Body of pancreas (tissue), 4 donors: ENCODE measurements at regions not wholly inside any gene's neighbourhood (a gene's known extent, or its start where the extent isn't known, plus 50 kb on each side); places are given as distances from the start of the nearest gene placed in this dataset.

Experiments used
- ATAC-seq: fragments of 150-250 bp; one replicate; pipeline ENCODE4 v1.9.1; 2016
- DNase-seq, 4 donors: peaks; one replicate each; pipeline ENCODE4 v3.0.0-alpha.2; 2019
- H3K27ac ChIP-seq, 4 donors: fragments of 200-600 bp; sonication (generic); 1 replicate in 3 of 4; 2 replicates in 1 of 4; pipeline versions ENCODE4 v1.5.1 to v1.6.1; 2016 to 2019; ENCODE audit warnings: mild to moderate bottlenecking in 1 of 4, mixed read lengths in 1 of 4, moderate library complexity in 1 of 4
- H3K27me3 ChIP-seq, 2 donors: fragments of 200-600 bp; sonication (generic); one replicate each; pipeline ENCODE4 v1.6.0; 2016; ENCODE audit warnings: mild to moderate bottlenecking in 1 of 2
- H3K36me3 ChIP-seq, 2 donors: fragments of 200-600 bp; sonication (generic); replicated peaks in 1 of 2; 2 replicates each; pipeline ENCODE4 v1.5.1; 2016; ENCODE audit warnings: low read depth in 2 of 2; ENCODE audit not compliant: insufficient read depth in 1 of 2
- H3K4me1 ChIP-seq: fragments of 200-600 bp; sonication (generic); one replicate; pipeline ENCODE4 v1.6.0; 2016
- H3K4me3 ChIP-seq, 2 donors: fragments of 200-600 bp; sonication (generic); 1 replicate in 1 of 2; 2 replicates in 1 of 2; pipeline ENCODE4 v1.5.1; 2016 to 2019
- H3K9me3 ChIP-seq, 3 donors: fragments of 200-600 bp; sonication (generic); 1 replicate in 2 of 3; 2 replicates in 1 of 3; pipeline ENCODE4 v1.5.1; 2016
- CTCF ChIP-seq, 7 experiments: fragments of 450-650 bp in 4 of 7; fragments of 200-600 bp in 3 of 7; sonication (generic) in 3 of 7; IDR thresholded peaks; one replicate each; pipeline ENCODE4 v1.5.1; 2016 to 2019; ENCODE audit warnings: antibody characterized with exemption in 7 of 7
- POLR2A ChIP-seq, 3 donors: fragments of 450-650 bp; IDR thresholded peaks; one replicate each; pipeline ENCODE4 v1.6.1; 2016; ENCODE audit warnings: antibody characterized with exemption in 3 of 3, mild to moderate bottlenecking in 2 of 3
- WGBS, 2 donors: methylation state at CpG; one replicate each; pipeline ENCODE4 v1.1.5; 2017; 5-methylcytosine and 5-hydroxymethylcytosine counted together
- intact Hi-C: fragments of 100-400 bp; cut with DNase I; formaldehyde crosslinking; loops from one replicate; pipeline ENCODE4 v1.15.1; 2023

GRCh38 chr11:105201166-105201565, 61.6 kb upstream of the CARD18 start:
- Histone ChIP-seq H3K4me1 (peaks cover 32% of the 10 kb centered on the region), H3K27me3 (no peaks in the 10 kb centered on the region), H3K27ac (no peak overlapping the region), H3K9me3 (no peaks in the 10 kb centered on the region), H3K36me3 (no peaks in the 10 kb centered on the region), H3K4me3 (no peak overlapping the region)
- 56% methylated on average over 5 of the region's 5 CpGs for WGBS, 2 donors
- ATAC-seq (no peak), DNase-seq (no peak)
- TF ChIP-seq POLR2A (IDR thresholded peaks at IDR 0.05), result no peak
- no peak for TF ChIP-seq CTCF (IDR thresholded peaks at IDR 0.05)
- intact Hi-C loops, result no loop called here

GRCh38 chr11:105197071-105197815, 57.7 kb upstream of the CARD18 start:
- no peak overlapping the region for H3K4me3 ChIP-seq
- H3K36me3 ChIP-seq, result no peaks in the 10 kb centered on the region
- H3K9me3 ChIP-seq, result no peaks in the 10 kb centered on the region
- H3K27ac ChIP-seq, result no peak overlapping the region
- H3K27me3 ChIP-seq, result no peaks in the 10 kb centered on the region
- ATAC-seq, result no peak
- intact Hi-C loops, result no loop called here
- no peak for DNase-seq
- 82 to 86% methylated on average over 6 of the region's 6 CpGs for WGBS, 2 donors
- H3K4me1 ChIP-seq, result peaks cover 8% of the 10 kb centered on the region
- TF ChIP-seq POLR2A (IDR thresholded peaks at IDR 0.05) (no peak), CTCF (IDR thresholded peaks at IDR 0.05) (no peak)

GRCh38 chr11:105193260-105193659, 53.7 kb upstream of the CARD18 start:
- intact Hi-C loops, result no loop called here
- no peak overlapping the region for H3K4me3 ChIP-seq
- H3K36me3 ChIP-seq, result no peaks in the 10 kb centered on the region
- H3K9me3 ChIP-seq, result no peaks in the 10 kb centered on the region
- H3K4me1 ChIP-seq, result no peaks in the 10 kb centered on the region
- H3K27ac ChIP-seq, result no peak overlapping the region
- TF ChIP-seq CTCF (IDR thresholded peaks at IDR 0.05) (no peak), POLR2A (IDR thresholded peaks at IDR 0.05) (no peak)
- DNase-seq (no peak), ATAC-seq (no peak)
- H3K27me3 ChIP-seq, result no peaks in the 10 kb centered on the region
- 90 to 95% methylated on average over 2 of the region's 2 CpGs for WGBS, 2 donors

- intact Hi-C loops, result no loop called here
- TF ChIP-seq POLR2A (IDR thresholded peaks at IDR 0.05) (no peak), CTCF (IDR thresholded peaks at IDR 0.05) (no peak)
- ATAC-seq, result no peak
Measured at GRCh38 chr11:105192115-105192514, 52.5 kb upstream of the CARD18 start.

GRCh38 chr11:105189581-105189980, 50.0 kb upstream of the CARD18 start:
- Histone ChIP-seq H3K27ac (no peak overlapping the region), H3K27me3 (no peaks in the 10 kb centered on the region), H3K4me3 (no peak overlapping the region), H3K4me1 (no peaks in the 10 kb centered on the region), H3K9me3 (no peaks in the 10 kb centered on the region), H3K36me3 (no peaks in the 10 kb centered on the region)
- 70 to 82% methylated on average over 2 of the region's 2 CpGs for WGBS, 2 donors
- intact Hi-C loops, result no loop called here
- TF ChIP-seq CTCF (IDR thresholded peaks at IDR 0.05) (no peak), POLR2A (IDR thresholded peaks at IDR 0.05) (no peak)
- DNase-seq, result peak in 1 of 4 donors; percentile 31
- ATAC-seq, result no peak

More at GRCh38 chr11:105192115-105192514, 52.5 kb upstream of the CARD18 start:
- no peaks in the 10 kb centered on the region for H3K4me1 ChIP-seq
- H3K36me3 ChIP-seq, result no peaks in the 10 kb centered on the region
- no peaks in the 10 kb centered on the region for H3K27me3 ChIP-seq
- no peak overlapping the region for H3K27ac ChIP-seq
- no peaks in the 10 kb centered on the region for H3K9me3 ChIP-seq
- DNase-seq, result no peak
- H3K4me3 ChIP-seq, result no peak overlapping the region
